MV-4-11 (cell line): ENCODE measurements at regions not wholly inside any gene's neighbourhood (a gene's known extent, or its start where the extent isn't known, plus 50 kb on each side); places are given as distances from the start of the nearest gene placed in this dataset.
A peak's percentile ranks its signal among the peaks of the same experiment; 100 is the strongest.

ENCODE experiments used
- DNase-seq: peaks from one replicate; lab custom pipeline; 2025; lab: John Stamatoyannopoulos, UW

DNA sequence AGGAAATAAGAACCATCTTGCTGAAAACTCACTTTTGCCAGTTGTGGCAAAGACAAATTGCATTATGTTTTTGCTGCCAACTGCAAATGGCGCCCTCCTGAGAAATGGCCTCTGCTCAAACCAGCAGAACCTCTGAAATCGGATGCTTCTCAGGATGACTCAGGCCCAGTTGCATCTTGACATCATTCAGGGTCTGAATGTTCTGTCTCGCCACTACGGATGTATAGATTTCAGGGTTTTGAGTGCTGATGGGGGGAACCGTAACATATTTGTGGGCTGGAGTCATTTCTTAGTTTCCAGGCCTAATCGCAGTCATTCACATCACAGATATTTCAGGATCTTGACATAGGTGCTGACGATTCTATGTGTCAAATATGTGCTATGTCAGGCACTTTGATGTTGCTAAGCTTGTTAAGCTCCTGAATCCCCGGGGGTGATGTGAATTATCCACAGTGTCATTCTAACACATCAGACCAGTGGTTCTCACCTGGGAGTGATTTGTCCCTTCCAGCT is 207.1 kb downstream of the NFATC2 start:
- DNase-seq: no peak

GRCh38 chr20:51334609-51335008 is 207.9 kb downstream of the NFATC2 start:
- DNase-seq: no peak

DNA sequence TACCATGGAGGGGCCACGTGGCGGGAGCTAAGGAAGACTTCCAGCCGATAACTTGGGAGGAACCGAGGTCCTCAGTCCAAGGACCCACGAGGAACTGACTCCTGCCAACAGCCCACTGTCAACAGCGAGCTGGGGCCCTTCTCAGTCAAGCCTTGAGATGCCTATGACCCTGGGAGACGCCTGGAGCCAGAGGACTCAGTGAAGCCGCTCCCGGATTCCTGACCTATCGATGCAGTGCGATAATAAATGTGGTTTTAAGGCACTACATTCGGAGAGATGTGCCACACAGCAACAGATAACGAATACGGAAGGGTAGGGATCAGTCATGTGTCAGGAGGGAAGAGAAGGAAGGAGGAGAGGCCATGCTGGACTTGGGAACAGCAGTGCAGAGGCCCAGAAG is 208.5 kb downstream of the NFATC2 start:
- DNase-seq: no peak

- DNase-seq: no peak
Observed at GRCh38 chr20:51333446-51333845, 209.1 kb downstream of the NFATC2 start.

- no peak for DNase-seq
Observed at GRCh38 chr20:51331481-51331880, 211.0 kb downstream of the NFATC2 start.

- DNase-seq: no peak
Observed at GRCh38 chr20:51329845-51330244, 212.7 kb downstream of the NFATC2 start.

GRCh38 chr20:51327251-51327841 is 215.2 kb downstream of the NFATC2 start:
- no peak for DNase-seq

DNA sequence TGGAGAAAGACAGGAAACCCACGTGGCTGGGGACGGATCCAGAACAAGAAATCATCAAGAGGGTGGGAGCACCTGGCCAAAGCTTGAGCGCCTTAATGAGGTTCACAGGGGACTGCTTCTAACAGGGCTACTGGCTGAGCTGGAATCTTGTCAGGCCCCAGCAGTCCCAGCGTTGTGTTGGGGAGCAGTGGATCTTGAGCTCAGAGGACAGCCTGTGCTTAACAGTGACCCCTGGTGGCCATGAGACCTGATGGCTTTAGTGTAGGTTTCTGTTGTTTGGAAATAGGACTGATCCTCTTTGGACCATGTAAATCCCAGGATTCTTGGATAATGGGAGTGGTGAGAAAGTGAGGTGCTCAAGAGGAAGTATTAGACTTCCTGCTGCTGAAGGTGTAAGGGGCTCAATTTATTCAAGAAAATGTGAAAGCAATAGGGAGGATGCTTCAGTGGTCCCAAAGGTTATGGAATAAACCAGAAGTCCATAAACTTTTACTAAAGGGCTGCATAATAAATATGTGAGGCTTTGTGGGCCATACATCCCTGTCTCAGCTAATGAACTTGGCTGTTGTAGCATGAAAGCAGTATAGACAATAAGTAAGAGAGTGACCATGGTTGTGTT is 216.2 kb downstream of the NFATC2 start:
- DNase-seq: no peak

DNA sequence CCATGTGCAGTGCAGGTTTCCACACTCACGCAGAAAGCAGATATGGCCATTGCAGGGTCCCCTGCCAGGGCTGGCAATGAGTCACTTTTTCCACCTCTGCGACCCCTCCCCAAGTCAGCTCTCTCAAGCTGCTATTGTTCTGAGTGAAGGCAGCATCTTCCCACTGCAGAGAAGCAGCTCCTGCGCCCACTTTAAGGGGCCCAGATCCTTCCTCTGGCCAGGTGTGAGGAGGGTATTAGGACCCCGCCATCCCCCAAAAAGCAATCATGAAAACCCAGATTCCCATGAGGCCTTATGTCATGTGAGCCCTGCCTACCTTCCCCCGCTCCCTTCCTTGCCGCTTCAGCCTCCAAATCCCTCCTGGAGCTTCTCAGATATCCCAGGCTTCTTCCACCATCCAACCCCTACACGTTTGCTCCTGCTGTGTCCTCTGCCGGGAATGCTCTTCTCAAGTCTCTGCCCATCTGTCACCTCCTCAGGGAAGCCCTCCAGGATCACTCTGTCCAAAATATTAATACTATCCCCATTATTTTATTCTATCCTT is 220.3 kb downstream of the NFATC2 start:
- DNase-seq: no peak

GRCh38 chr20:51321343-51322163 is 221.0 kb downstream of the NFATC2 start:
- no peak for DNase-seq

GRCh38 chr20:51319522-51319921 is 223.0 kb downstream of the NFATC2 start:
- no peak for DNase-seq

DNA sequence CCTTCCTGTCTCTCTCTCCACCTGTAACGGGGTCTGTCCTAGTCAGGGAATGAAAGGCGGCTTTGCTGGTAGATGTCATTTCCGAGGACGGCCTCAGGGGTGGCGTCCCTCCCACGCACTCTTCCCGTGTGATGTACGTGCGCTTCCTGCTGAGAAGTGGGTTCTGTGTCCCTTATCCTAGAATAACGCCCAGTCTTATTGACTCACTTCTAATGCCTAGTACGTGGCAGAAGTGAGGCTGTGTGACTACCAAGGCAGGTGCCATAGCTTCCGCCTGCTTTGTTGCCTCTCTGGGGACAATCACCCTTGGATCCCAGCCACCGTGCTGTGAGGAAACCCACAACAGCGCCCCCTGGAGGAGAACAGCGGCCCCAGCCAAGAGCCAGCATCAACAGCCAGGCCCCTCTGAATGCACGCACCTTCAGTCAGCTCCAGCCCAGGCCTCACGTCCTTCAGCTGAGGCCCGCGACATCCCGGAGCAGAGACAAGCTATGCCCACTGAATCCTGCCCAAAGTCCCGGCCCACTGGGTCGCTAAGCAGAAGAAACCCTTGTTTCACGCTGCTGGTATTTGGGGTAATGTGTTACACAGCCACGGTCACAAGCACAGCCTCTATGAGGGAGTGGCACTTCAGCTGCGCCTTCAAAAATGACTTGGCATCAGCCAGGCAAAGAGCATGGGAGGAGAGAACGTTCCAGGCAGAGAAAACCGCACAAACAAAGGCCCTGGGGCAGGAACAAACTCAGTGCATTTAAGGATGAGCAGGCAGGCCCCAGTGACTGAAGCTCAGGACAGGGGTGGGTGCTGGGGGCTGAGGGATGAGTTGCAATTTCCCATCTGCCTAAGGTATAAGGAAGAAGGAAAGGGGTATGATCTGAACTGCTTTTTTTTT is 224.2 kb downstream of the NFATC2 start:
- DNase-seq: no peak

- no peak for DNase-seq
Observed at GRCh38 chr20:51315390-51315789, 227.1 kb downstream of the NFATC2 start.

- DNase-seq: no peak
Observed at GRCh38 chr20:51313358-51313827, 229.1 kb downstream of the NFATC2 start.

DNA sequence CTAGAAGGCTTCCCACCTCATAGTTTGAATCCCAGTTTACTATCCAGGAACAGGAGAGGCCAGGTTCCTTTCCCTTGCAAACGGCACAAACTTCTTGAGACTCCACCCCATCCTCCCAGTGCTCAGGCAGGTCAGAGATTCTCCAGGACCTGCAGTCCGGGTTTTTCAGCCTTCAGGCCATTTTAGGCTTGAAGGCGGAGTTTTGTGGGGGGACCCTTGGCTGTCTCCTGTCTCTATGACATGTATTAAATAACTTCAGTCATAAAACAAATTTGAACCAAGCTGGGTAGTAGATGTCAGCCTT is 230.1 kb downstream of the NFATC2 start:
- no peak for DNase-seq

GRCh38 chr20:51311636-51312479 is 230.7 kb downstream of the NFATC2 start:
- DNase-seq: peak; percentile 83

DNA sequence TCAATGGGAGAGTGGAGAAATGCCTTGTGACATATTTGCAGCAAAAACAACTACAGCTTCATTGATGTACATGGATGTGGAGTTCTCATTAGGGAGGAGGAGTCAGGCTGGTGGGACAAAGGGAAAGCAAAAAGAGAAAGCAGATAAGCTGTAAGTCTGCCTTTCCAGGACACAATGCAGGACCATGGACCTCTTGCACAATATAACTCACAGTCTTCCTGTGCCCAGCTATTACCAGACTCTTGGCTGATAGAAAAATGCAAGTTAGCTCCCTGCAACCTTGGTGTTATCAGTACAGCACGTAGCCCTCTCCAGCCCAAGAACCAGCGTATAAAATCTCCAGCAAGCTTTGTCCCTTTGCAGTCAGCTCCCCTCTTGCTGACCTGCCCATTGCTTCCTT is 232.3 kb downstream of the NFATC2 start:
- no peak for DNase-seq

- no peak for DNase-seq
Observed at GRCh38 chr20:51309128-51309527, 233.4 kb downstream of the NFATC2 start.

DNA sequence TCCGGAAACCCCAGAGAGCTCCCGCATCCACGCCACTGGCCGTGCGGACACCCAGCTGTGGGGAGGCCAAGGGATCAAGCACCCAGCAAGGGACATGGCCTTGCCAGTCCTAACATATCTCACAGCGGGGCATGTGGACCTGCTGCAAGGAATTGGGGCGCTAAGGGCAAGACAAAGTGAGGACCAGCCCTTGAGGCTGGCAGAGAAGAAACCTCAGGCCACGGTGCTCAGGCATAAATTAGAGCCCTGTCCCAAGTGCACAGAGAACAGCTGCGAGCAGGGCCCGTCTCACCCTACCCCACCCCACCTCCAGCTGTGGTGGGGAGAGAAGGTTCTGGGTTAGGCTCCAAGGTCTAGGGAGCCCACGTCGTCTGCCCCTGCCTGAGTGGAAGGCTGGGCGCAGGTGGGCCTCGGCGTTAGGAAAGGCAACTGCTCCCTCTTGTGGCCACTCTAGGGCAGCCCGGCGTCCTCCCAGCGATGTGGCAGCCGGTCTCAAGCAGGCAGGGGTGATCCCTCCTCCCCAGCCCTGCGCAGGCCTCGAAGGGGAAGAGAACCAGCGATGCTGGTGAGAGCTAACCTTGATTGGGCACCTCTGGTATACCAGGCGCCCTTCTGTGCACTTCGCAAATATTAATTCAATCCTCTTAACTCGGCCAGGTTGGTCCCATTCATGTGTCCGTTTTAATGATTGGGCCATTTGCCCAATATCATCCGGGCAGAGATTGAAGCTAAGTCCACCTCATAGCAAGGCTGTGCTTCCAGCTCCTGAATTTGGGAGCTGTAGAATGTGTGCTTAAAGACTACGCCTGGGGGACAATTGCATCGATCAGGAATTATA is 235.8 kb downstream of the NFATC2 start:
- DNase-seq: peak; percentile 48

DNA sequence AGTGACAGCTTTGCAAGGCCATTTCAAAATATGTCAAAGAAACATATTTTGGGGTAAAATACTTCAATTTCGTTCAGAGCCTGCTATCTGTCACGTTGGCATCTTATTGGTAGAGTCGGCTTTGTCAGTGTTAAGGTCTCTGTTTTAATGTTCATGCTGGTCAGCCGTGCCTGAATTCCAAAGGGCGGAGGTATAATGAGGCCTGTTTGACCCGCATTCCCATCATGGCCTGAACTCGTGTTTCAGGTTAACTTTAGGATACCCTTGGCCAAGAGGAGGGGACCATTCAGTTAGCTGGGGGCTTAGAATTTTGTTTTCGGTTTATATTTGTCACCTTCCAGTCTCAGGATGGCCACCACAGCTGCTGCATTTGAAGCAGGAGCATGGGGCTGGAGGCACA is 236.4 kb downstream of the NFATC2 start:
- DNase-seq: no peak
